Cardiac muscle cell (in vitro differentiated cells and primary cell): ENCODE measurements at regions not wholly inside any gene's neighbourhood (a gene's known extent, or its start where the extent isn't known, plus 50 kb on each side); places are given as distances from the start of the nearest gene placed in this dataset.

ENCODE experiments used
- DNase-seq, 2 donors: peaks; one replicate each; pipeline versions ENCODE4 v3.0.0 to v3.0.0-alpha.2; 2010 to 2017; ENCODE audit warnings: low read depth in 1 of 2, low spot score in 1 of 2
- H3K27ac ChIP-seq: fragments of 200-600 bp; sonication (generic); 2 replicates; pipeline ENCODE4 v1.5.1; 2016
- H3K27me3 ChIP-seq: fragments of 200-600 bp; sonication (generic); 2 replicates; pipeline ENCODE4 v1.6.0; 2016; ENCODE audit warnings: control low read depth
- H3K36me3 ChIP-seq: fragments of 200-600 bp; sonication (generic); 2 replicates; pipeline ENCODE4 v1.5.1; 2016; ENCODE audit warnings: control low read depth
- H3K4me1 ChIP-seq: fragments of 200-600 bp; sonication (generic); 2 replicates; pipeline ENCODE4 v1.8.1; 2017; ENCODE audit warnings: low read depth, mild to moderate bottlenecking, mixed run types
- H3K4me3 ChIP-seq: fragments of 200-600 bp; sonication (generic); 2 replicates; pipeline ENCODE4 v1.5.1; 2016; ENCODE audit warnings: mild to moderate bottlenecking
- H3K9me3 ChIP-seq: fragments of 200-600 bp; sonication (generic); 2 replicates; pipeline ENCODE4 v1.5.1; 2017; ENCODE audit warnings: low read depth, mild to moderate bottlenecking, control low read depth
- TF ChIP-seq, protein P1 (sequence below): IDR thresholded peaks from 2 replicates; pipeline ENCODE4 v1.5.1; 2012; ENCODE audit warnings: low read depth, mild to moderate bottlenecking, low read length

DNA sequence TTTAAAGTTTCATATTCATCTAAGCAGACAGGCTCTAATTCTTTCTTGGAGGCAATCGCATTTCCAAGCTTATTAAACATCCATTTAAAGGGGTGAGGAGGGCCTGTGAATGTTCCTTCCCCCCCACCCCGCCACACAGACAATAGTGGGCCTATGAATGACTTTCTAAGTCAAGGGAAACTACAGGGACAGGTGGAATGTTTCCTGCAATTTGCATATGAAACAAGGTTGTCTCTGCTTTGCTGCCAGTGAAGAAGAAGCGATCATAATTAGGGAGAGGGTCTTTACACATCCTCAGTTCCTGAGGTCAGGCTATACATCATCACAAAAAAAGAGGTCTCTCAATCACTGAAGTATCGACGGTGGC is 127.9 kb upstream of the OPCML start:
- TF ChIP-seq, protein P1, sequence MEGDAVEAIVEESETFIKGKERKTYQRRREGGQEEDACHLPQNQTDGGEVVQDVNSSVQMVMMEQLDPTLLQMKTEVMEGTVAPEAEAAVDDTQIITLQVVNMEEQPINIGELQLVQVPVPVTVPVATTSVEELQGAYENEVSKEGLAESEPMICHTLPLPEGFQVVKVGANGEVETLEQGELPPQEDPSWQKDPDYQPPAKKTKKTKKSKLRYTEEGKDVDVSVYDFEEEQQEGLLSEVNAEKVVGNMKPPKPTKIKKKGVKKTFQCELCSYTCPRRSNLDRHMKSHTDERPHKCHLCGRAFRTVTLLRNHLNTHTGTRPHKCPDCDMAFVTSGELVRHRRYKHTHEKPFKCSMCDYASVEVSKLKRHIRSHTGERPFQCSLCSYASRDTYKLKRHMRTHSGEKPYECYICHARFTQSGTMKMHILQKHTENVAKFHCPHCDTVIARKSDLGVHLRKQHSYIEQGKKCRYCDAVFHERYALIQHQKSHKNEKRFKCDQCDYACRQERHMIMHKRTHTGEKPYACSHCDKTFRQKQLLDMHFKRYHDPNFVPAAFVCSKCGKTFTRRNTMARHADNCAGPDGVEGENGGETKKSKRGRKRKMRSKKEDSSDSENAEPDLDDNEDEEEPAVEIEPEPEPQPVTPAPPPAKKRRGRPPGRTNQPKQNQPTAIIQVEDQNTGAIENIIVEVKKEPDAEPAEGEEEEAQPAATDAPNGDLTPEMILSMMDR: no peak
- H3K4me1 ChIP-seq: no peaks in the 10 kb centered on the region
- H3K4me3 ChIP-seq: no peak overlapping the region
- no peak overlapping the region for H3K27ac ChIP-seq
- H3K36me3 ChIP-seq: no peaks in the 10 kb centered on the region
- H3K27me3 ChIP-seq: no peaks in the 10 kb centered on the region
- DNase-seq: no peak
- H3K9me3 ChIP-seq: no peaks in the 10 kb centered on the region

DNA sequence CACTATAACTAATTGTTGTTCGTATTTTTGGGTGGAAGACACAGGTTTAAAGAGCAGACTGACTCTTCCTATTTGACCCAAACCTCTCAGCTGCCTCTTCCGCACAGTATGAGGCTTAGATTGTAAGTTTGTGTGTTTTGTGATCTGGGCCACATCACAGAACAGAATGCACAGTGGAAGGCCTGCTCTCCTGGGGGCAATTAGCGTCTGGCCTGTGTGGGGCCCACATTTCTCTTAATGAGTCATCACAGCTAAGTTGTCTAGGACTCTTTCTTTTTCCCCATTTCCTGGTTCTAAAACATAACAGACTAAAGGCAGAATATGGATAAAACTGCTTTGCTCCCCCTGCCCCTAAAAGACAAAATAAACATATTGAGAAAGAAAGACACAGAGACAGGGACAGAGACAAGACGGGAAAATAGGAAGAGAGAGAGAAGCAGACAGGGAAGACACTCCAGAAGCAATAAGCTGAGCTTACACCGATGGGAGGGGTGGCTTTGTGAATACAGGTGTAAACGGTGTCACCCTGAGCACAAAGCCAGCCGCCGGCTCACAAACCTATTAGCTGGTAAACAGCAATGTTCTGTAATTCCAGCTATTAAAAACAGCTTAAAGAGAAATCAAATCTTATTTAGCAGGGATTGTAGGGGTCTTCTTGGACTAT is 127.4 kb upstream of the OPCML start:
- TF ChIP-seq, protein P1: no peak
- Histone ChIP-seq H3K27me3 (no peaks in the 10 kb centered on the region), H3K4me1 (no peaks in the 10 kb centered on the region), H3K27ac (no peak overlapping the region), H3K9me3 (no peaks in the 10 kb centered on the region), H3K36me3 (no peaks in the 10 kb centered on the region), H3K4me3 (no peak overlapping the region)
- DNase-seq: no peak

DNA sequence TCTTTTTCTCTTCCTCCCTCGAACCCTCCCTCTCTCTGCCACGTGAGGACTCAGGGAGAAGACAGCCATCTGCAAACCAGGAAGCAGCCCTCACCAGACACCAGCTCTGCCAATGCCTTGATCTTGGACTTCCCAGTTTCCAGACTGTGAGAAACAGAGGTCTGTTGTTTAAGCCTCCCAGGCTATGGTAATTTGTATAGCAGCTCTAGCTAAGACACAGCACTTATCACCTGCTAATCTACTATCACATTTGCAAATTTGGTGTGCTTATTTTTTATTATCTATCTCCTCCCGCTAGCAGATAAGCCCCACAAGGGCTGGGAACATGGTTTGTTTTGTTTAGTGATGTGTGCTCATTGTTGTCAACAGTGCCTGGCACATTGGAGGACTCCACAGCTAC is 124.8 kb upstream of the OPCML start:
- H3K4me1 ChIP-seq: no peaks in the 10 kb centered on the region
- H3K9me3 ChIP-seq: no peaks in the 10 kb centered on the region
- no peak for DNase-seq
- TF ChIP-seq, protein P1: no peak
- no peak overlapping the region for H3K4me3 ChIP-seq
- no peaks in the 10 kb centered on the region for H3K36me3 ChIP-seq
- H3K27ac ChIP-seq: no peak overlapping the region
- no peaks in the 10 kb centered on the region for H3K27me3 ChIP-seq

DNA sequence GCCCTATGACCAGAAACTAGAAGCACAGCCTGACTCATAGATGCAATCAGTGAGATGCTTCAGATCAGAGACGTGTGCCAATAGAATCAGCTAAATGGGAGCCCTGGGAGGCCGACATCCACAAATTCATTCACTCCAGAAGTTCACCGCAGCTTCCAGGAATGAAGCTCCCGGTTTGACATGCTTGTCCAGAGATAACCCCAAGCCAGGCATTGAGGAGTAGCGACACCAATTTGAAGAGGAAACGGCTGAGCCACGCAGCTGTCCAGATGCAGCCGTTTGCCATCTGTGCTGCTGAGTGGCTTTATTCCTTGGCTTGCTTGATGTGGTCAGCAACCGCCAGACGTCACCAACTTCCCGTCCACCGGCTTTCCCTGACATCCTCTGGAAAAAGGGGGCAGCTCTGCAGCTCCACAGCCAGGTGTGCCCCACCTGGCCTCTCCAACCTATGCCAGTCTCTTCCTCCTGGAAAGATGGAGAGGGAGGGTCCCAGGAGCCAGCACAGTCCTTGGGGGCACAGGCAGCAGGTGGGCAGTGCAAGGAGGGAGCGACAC is 123.9 kb upstream of the OPCML start:
- Histone ChIP-seq H3K4me3 (no peak overlapping the region), H3K27ac (no peak overlapping the region), H3K36me3 (no peaks in the 10 kb centered on the region), H3K9me3 (no peaks in the 10 kb centered on the region), H3K27me3 (no peaks in the 10 kb centered on the region), H3K4me1 (no peaks in the 10 kb centered on the region)
- DNase-seq: no peak
- TF ChIP-seq, protein P1: no peak

DNA sequence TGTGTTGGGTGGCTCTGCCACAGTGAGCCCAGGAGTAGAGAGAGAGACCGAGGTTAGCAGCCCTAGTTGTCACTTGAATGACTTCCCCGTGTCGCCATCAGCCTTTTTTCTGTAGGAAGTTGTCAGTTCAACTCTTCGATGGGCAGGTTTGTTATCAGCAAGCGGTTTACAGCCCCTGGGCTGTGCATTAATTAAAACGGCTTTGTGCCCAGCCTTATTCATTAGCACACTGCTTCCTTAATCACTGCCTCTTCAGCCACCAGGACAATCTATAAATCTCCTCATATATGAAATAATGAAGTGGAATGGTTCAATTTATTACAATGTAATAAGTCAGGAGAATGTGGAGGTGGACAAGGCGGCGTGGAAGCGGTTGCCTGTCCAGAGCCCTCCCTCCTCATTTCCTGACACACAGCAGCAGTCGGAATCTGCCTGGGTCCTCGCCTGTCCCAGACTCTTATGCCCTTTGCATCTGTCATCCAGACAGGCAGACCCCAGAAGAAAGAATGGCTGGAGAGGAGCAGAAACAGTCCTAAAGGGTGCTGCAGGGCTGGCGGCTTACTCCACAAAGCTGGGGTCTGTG is 122.4 kb upstream of the OPCML start:
- Histone ChIP-seq H3K36me3 (no peaks in the 10 kb centered on the region), H3K4me1 (no peaks in the 10 kb centered on the region), H3K27me3 (no peaks in the 10 kb centered on the region), H3K4me3 (no peak overlapping the region), H3K27ac (no peak overlapping the region), H3K9me3 (no peaks in the 10 kb centered on the region)
- TF ChIP-seq, protein P1: no peak
- DNase-seq: no peak
